Thyroid gland (tissue), 4 donors: ENCODE measurements at regions not wholly inside any gene's neighbourhood (a gene's known extent, or its start where the extent isn't known, plus 50 kb on each side); places are given as distances from the start of the nearest gene placed in this dataset.

Experiments
- DNase-seq, 2 donors: peaks; one replicate each; pipeline ENCODE4 v3.0.0-alpha.2; 2019
- H3K27ac ChIP-seq, 3 donors: fragments of 200-600 bp; sonication (generic); 1 replicate in 2 of 3; 2 replicates in 1 of 3; pipeline ENCODE4 v1.5.1; 2016 to 2019; ENCODE audit warnings: mild to moderate bottlenecking in 1 of 3, moderate library complexity in 1 of 3
- H3K27me3 ChIP-seq: fragments of 200-600 bp; sonication (generic); one replicate; pipeline ENCODE4 v1.5.1; 2019
- H3K36me3 ChIP-seq, 2 donors: fragments of 200-600 bp; sonication (generic); one replicate each; pipeline ENCODE4 v1.5.1; 2016 to 2019
- H3K4me1 ChIP-seq, 2 donors: fragments of 200-600 bp; sonication (generic); one replicate each; pipeline ENCODE4 v1.5.1; 2017 to 2019
- H3K4me3 ChIP-seq, 3 donors: fragments of 200-600 bp; sonication (generic); replicated peaks in 1 of 3; 1 replicate in 2 of 3; 2 replicates in 1 of 3; pipeline ENCODE4 v1.5.1; 2016; ENCODE audit warnings: mild to moderate bottlenecking in 1 of 3
- H3K9me3 ChIP-seq: fragments of 200-600 bp; sonication (generic); one replicate; pipeline ENCODE4 v1.5.1; 2017
- CTCF ChIP-seq, 6 experiments: fragments of 200-600 bp in 3 of 6; fragments of 450-650 bp in 3 of 6; sonication (generic) in 3 of 6; IDR thresholded peaks; one replicate each; pipeline ENCODE4 v1.5.1; 2016 to 2019; ENCODE audit warnings: antibody characterized with exemption in 6 of 6, mild to moderate bottlenecking in 2 of 6, inconsistent platforms in 1 of 6, moderate library complexity in 1 of 6
- POLR2A ChIP-seq, 2 donors: fragments of 450-650 bp; IDR thresholded peaks; one replicate each; pipeline ENCODE4 v1.6.1; 2017; ENCODE audit warnings: antibody characterized with exemption in 2 of 2, mild to moderate bottlenecking in 2 of 2, moderate library complexity in 1 of 2
- WGBS, 2 donors: methylation state at CpG; one replicate each; pipeline ENCODE4 v1.1.5; 2017; 5-methylcytosine and 5-hydroxymethylcytosine counted together
- intact Hi-C: fragments of 100-400 bp; cut with DNase I; formaldehyde crosslinking; loops from one replicate; pipeline ENCODE4 v1.15.1; 2023

- intact Hi-C loops = no loop called here
These were observed 645.4 kb upstream of the SORCS1 start for GRCh38 chr10:107809889-107810288.

DNA sequence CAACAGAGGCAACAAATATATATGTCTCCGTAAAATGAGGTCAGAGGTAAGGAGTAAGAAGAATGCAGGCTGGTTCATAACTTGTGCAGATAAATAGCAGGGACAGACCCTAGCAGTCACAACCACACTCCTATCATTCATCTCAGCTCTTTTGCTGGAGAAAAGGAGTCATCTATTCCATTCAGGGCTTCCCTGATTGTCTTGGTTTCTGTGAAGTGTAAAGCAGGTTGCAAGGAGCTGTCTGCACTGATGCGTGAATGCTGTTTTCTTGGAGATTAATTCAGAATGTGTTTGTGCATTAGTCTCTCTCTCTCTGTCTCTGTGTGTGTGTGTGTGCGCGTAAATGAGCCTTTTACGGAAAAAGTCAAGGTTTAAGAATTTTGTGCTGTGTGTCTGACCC, 643.3 kb upstream of the SORCS1 start:
- H3K4me1 ChIP-seq = peaks cover 3 to 7% of the 10 kb centered on the region in 2 donors
- H3K27ac ChIP-seq = no peak overlapping the region
- no peaks in the 10 kb centered on the region for H3K9me3 ChIP-seq
- WGBS, 2 donors = 53 to 54% methylated on average over 5 of the region's 5 CpGs
- peak; percentile 13 to 23 for DNase-seq
- no peak overlapping the region for H3K4me3 ChIP-seq
- intact Hi-C loops = no loop called here
- no peak for TF ChIP-seq POLR2A (IDR thresholded peaks at IDR 0.05)
- TF ChIP-seq CTCF (IDR thresholded peaks at IDR 0.05) = no peak
- H3K36me3 ChIP-seq = no peaks in the 10 kb centered on the region
- no peaks in the 10 kb centered on the region for H3K27me3 ChIP-seq

More at GRCh38 chr10:107809889-107810288, 645.4 kb upstream of the SORCS1 start:
- WGBS, 2 donors = 90 to 92% methylated on average over 2 of the region's 2 CpGs
- no peaks in the 10 kb centered on the region for H3K9me3 ChIP-seq
- no peaks in the 10 kb centered on the region for H3K27me3 ChIP-seq
- no peak for DNase-seq
- no peak overlapping the region for H3K27ac ChIP-seq
- no peak for TF ChIP-seq CTCF (IDR thresholded peaks at IDR 0.05)
- TF ChIP-seq POLR2A (IDR thresholded peaks at IDR 0.05) = no peak
- no peak overlapping the region for H3K4me3 ChIP-seq
- no peaks in the 10 kb centered on the region for H3K36me3 ChIP-seq
- H3K4me1 ChIP-seq = peaks cover 3 to 7% of the 10 kb centered on the region in 2 donors

GRCh38 chr10:107806026-107806425, 641.5 kb upstream of the SORCS1 start:
- Histone ChIP-seq H3K9me3 (no peaks in the 10 kb centered on the region), H3K27ac (no peak overlapping the region), H3K4me1 (peaks cover 3 to 7% of the 10 kb centered on the region in 2 donors), H3K4me3 (no peak overlapping the region), H3K36me3 (no peaks in the 10 kb centered on the region), H3K27me3 (no peaks in the 10 kb centered on the region)
- no peak for DNase-seq
- TF ChIP-seq POLR2A (IDR thresholded peaks at IDR 0.05) (no peak), CTCF (IDR thresholded peaks at IDR 0.05) (no peak)
- intact Hi-C loops = no loop called here
- WGBS, 2 donors = 73 to 94% methylated on average over 1 of the region's 1 CpG

GRCh38 chr10:107803546-107803945, 639.0 kb upstream of the SORCS1 start:
- no peak overlapping the region for H3K4me3 ChIP-seq
- H3K36me3 ChIP-seq = no peaks in the 10 kb centered on the region
- peaks cover 3 to 7% of the 10 kb centered on the region in 2 donors for H3K4me1 ChIP-seq
- no peaks in the 10 kb centered on the region for H3K27me3 ChIP-seq
- 57 to 91% methylated on average over 3 to 4 of the region's 4 CpGs for WGBS, 2 donors
- no peaks in the 10 kb centered on the region for H3K9me3 ChIP-seq
- TF ChIP-seq POLR2A (IDR thresholded peaks at IDR 0.05) (no peak), CTCF (IDR thresholded peaks at IDR 0.05) (no peak)
- H3K27ac ChIP-seq = no peak overlapping the region
- no peak for DNase-seq
- intact Hi-C loops = no loop called here

GRCh38 chr10:107800061-107800460, 635.6 kb upstream of the SORCS1 start:
- H3K36me3 ChIP-seq = no peaks in the 10 kb centered on the region
- no peaks in the 10 kb centered on the region for H3K27me3 ChIP-seq
- TF ChIP-seq POLR2A (IDR thresholded peaks at IDR 0.05) = no peak
- TF ChIP-seq CTCF (IDR thresholded peaks at IDR 0.05) = no peak
- 89 to 91% methylated on average over 1 of the region's 1 CpG for WGBS, 2 donors
- H3K27ac ChIP-seq = no peak overlapping the region
- no peaks in the 10 kb centered on the region for H3K9me3 ChIP-seq
- intact Hi-C loops = no loop called here
- no peak overlapping the region for H3K4me3 ChIP-seq
- no peaks in the 10 kb centered on the region for H3K4me1 ChIP-seq
- DNase-seq = no peak
